ENCODE measurements at regions not wholly inside any gene's neighbourhood (a gene's known extent, or its start where the extent isn't known, plus 50 kb on each side); places are given as distances from the start of the nearest gene placed in this dataset.

DNA sequence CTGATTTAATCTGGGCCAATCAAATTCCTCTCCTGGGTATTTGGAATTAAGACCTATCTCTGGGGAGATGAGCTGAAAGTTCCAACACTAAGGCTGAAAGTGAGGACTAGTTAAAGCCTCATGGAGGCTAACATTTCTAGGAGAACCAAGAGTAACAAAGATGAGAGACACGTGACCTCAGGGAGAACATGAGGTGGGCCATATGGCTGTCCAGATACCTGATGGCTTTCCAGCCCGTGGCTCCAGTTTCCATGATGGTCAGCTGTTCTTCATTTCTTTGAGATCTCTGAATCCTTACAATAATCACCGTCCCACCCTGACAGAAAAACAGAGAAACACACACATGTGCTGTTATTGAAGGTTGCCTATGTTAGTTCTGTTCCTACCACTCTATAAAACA is 66.1 kb downstream of the LEPR start:
- no peak for DNase-seq

- DNase-seq, result no peak
Observed at GRCh38 chr1:65489481-65489880, 69.0 kb downstream of the LEPR start.

- no peak for DNase-seq
Observed at GRCh38 chr1:65490231-65491009, 70.0 kb downstream of the LEPR start.

DNA sequence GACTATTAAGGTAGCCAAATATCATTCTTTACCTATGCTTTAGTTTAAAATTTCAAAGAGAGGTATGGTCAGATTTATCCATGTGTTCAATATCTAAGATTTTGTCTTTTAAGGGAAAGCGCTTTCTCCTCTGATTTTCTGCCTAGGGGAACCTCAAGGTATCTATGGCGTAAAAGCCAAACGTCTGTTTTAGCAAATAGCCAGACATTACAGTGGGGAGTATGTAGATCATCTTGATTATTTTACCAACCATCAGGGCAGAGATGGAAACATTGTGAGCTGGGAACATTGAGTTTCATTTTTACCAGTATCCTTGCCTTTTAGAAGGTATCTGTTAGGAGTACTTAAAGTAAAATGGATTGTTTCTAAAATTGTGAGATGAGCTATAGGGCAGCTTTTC is 71.0 kb downstream of the LEPR start:
- DNase-seq, result no peak

GRCh38 chr1:65493802-65494201 is 73.3 kb downstream of the LEPR start:
- no peak for DNase-seq

GRCh38 chr1:65494671-65495070 is 74.2 kb downstream of the LEPR start:
- no peak for DNase-seq

- DNase-seq, result no peak
Observed at GRCh38 chr1:65495137-65495536, 74.7 kb downstream of the LEPR start.

DNA sequence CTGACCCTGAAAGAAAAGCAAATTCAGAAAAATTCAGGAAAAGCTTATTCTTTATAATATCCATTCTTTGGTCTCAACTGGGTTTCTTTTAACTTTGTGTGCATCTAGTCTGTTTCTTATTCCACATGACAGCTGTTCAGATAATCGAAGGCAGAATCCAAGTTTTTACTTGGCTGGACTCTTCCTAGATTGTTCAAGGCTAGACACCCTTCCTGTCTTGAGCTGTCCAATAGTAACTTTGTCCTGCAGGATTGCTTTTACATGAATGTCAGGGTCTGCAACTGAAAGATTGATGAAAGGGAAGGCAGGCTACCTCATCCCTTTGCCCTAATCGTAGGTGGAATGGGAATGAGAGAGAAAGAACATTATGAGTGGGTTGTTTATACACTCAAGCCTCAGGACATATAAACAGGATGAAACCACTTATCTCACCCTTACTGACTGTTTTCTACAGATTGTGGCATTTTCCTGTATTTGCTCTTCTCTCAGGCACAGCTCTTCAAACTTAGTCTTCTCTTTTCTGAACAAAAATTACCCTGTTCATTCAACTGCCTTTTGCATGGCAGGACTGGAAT is 76.9 kb downstream of the LEPR start:
- no peak for DNase-seq

- DNase-seq, result no peak
Observed at GRCh38 chr1:65503427-65503826, 83.0 kb downstream of the LEPR start.

DNA sequence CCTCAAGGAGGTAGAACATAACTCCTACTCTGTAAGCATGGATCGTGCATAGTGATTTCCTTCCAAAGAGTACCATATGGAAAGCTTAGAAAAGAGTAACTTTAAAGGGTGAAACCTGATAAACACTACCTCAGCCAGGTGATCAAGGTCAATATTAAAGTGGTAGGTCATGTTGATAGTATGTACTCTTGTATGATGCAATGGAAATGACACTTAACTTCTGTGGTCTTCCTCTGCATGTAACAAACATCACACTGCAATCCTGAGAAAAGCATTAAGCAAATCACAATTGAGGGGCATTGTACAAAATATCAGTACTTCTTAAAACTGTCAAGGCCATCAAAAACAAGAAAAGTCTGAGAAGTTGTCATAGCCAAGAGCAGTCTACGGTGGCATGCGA is 83.8 kb downstream of the LEPR start:
- DNase-seq, result no peak

DNA sequence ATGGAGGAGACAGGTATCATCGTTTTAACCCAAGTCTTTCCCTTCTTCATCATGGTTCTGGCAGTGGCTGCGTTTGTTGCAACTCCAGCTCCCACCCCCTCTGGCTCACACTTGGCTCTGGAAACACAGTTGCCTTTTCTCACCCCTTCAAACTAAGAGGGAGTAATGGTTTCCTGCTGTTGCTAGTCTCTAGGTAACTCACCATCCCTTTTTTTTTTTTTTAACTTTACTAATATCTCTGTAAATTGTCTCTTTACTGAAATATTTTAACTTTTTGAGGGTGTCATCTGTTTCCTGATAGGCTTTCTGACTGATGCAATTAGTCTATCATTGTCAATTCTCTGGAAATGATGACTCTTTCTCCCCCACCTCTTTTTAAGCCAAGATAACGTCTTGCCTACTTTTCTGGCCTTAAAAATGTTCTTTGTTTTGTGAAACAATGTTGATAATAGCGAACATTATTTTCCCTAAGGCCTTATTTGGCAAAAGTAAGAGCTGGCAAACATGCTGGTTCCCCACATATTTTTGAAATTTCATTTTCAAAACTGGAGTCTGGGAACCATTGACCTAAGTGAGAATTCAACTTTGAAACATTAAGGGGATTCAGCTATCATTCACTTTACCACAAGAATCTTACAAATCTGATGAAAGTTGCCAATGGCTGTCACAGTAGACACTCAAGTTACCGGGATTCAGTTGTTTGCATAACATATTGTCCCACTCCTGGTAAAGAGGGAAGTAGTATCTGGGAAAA is 85.3 kb downstream of the LEPR start:
- no peak for DNase-seq

DNA sequence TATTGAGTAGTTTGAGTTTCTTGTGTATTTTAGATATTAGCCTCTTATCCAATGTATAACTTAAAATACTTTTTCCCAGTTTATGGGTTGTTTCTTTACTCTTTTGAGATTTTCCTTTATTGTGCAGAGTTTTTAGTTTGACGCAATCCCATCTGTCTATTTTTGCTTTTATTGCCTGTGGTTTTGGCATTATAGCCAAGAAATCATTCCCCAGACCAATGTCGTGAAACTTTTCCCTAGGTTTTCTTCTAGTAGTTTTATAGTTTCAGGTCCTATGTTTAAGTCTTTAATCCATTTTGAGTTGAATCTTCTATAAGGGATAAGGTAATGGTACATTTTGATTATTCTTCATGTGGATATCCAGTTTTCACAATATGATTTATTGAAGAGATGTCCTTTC is 87.6 kb downstream of the LEPR start:
- DNase-seq, result no peak

DNA sequence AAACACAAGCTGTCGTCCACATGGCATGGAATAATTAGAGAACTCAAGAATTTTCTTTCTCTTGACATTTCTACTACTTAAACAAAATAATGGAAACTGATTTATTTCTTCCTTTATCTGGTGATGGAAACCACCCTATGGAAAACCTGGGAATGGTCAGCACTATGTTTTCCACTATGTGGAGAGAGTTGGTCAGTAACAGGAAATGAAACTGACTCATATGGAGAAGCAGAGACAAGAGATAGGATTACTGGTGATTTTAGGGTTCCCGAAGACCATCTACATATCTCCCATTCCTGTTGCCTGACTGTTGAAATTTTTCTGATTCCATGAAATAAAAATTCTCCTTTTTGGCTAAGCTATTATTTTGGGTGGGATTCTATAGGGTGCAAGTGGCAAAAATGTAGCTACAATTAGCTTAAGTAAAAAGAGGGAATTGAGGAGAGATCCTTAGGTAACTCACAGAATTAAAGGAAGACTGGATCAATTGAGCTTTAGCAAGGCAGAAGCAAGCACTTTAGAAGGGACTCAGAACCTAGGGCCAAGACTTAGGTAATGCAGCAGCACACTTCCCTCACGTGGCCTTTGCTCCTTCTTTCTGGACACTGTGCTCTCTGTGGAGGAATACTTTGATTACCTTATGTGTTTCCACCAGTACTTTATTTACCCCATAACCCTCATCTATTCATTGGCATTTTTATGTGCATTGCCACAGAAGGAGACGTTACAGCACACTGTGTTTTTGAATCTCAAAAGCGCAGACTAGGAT is 89.6 kb downstream of the LEPR start:
- no peak for DNase-seq

DNA sequence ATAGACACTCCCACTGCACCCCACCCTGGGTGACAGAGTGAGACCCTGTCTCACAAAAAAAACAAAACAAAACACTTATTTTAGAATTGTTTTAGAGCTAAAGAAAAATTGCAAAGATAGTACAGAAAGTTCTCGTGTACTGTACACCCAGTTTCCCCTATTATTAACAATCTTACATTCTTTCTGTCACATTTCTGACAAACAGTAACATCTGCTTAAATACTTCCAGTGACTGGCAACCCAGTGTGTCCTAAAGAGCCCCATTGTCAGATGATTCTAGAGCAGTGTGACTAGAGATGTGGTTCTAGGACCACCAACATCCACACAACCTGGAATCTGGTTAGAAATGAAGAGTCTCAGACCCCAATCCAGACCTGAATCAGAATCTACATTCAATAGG is 90.5 kb downstream of the LEPR start:
- no peak for DNase-seq

GRCh38 chr1:65512383-65512782 is 91.9 kb downstream of the LEPR start:
- no peak for DNase-seq

DNA sequence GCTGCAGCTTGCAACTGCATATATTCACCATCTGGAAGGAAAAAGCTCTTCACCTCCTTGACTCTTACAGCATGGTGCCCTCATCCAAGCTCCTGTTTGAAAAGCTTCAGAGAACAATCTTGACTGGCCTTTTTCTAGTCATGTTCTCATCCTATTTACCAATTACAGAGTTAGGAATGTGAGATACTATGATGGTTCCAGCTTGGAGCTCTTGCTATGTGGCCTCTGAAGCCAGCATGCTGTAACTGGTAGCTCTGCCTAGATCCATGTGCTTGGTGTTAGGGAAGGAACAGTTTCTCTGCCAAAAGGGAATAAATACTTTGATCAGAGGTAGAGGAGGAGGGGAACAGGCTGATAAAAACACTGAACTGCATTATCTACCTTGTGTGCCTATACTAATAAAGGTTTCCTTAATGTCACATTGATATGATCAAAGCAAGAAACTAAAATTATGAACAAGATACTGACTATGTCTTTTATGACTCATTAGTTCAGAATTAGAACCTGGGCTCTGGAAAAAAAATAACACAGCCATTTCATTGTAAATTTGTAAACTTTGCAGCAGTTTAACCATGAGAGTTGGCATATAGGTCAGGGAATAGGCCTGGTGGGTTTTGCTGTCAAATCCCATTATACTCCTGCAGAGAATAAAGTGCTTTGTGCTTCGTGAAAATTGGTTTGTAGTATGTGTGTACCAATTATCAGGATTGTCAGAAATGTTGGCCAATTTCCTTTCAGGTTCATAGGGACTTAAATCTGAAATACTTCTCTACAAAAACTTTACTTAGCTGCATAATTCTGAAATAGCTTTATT is 92.7 kb downstream of the LEPR start:
- DNase-seq, result no peak

GRCh38 chr1:65514041-65514440 is 93.6 kb downstream of the LEPR start:
- no peak for DNase-seq

- DNase-seq, result no peak
Observed at GRCh38 chr1:65524931-65525265, 104.4 kb downstream of the LEPR start.

GRCh38 chr1:65525266-65526048 is 105.0 kb downstream of the LEPR start:
- no peak for DNase-seq

DNA sequence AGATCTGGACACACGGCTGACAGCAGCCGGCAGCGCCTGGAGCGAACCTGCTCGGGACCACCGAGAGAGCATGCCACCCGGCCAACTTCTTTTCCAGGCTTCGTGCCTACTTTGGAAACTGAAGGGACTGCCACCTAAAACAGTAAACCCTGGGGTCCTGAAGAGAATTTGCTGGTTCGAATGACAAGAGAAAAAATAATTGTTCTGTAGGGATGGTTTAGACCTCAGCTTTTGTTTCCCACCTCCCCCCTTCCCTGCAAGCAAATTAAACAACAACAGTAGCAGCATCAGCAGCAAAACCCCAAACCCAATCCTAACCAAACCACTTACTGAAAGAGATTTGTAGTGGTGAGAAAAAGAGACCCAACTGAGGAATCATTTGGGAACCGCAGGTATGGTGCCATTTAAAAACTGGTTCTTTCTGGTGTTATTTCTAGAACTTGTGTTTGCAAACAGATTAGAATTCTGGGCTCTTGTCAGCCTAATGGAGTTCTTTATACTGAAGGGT is 105.6 kb downstream of the LEPR start:
- no peak for DNase-seq

GRCh38 chr1:65527190-65527589 is 106.7 kb downstream of the LEPR start:
- no peak for DNase-seq
